ENCODE measurements at regions not wholly inside any gene's neighbourhood (a gene's known extent, or its start where the extent isn't known, plus 50 kb on each side); places are given as distances from the start of the nearest gene placed in this dataset.

- no peak for TF ChIP-seq EZH2phosphoT487 (IDR thresholded peaks at IDR 0.05; ENCODE audit: insufficient read depth, low read depth)
- no peak for TF ChIP-seq EZH2 (IDR thresholded peaks at IDR 0.05; ENCODE audit: insufficient read depth, poor library complexity, severe bottlenecking)
Observed at GRCh38 chr12:114986849-114987248, 302.9 kb upstream of the TBX3 start.

Data from GM23248 (cell line).